ENCODE measurements at regions not wholly inside any gene's neighbourhood (a gene's known extent, or its start where the extent isn't known, plus 50 kb on each side); places are given as distances from the start of the nearest gene placed in this dataset.

DNA sequence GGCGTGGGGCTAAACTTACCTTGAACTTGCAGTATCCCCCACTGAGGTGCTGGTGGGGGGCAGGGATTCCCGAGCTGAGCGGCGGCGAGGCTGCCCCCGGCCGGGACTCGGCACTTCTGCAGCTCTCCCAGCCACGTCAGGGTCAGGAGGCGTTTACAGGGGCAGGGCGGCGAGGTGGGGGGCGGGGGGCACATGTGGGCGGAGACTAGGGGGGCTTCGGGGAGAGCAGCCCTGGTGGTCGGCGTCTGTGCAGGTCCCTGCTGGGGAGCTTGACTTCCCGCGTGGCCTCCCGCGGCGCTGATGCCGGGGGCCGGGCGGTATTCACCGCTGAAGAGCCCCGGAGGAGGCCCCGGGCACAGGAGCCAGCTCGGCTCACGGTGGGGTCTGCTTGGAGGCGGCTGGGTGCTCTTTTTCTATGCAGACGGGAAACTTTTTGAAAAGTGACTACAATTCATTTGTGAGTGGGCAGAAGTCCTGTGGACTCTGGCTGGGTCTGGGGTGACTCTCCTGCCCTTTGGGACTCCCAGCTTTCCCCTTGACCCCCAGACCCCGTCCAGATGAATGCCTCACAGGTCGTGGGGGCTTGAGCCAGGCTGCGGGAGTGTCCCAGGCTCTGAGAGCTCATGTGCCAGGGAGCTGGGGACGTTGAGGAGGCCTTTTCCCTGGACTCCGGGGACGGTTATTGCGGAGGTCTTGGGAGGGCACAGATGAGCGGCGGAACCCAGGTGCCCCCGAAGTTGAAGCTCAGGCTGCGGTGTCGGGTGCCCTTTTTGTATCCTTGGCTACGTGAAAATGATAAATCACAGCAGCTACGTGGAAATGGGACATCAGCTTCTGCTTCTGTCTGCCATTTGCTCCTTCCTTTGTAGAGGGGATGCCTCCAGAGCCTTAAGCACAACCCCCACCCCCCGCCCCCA lies 75.9 kb upstream of the GATA5 start:
- TF ChIP-seq, protein P1, sequence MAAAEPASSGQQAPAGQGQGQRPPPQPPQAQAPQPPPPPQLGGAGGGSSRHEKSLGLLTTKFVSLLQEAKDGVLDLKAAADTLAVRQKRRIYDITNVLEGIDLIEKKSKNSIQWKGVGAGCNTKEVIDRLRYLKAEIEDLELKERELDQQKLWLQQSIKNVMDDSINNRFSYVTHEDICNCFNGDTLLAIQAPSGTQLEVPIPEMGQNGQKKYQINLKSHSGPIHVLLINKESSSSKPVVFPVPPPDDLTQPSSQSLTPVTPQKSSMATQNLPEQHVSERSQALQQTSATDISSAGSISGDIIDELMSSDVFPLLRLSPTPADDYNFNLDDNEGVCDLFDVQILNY (CRISPR knock-in tag; IDR thresholded peaks at IDR 0.05): no peak
- TF ChIP-seq ELF4 (CRISPR knock-in tag; IDR thresholded peaks at IDR 0.05; ENCODE audit: low read depth) (no peak), JUN (CRISPR knock-in tag; IDR thresholded peaks at IDR 0.05) (no peak), ZNF263 (CRISPR knock-in tag; IDR thresholded peaks at IDR 0.05; ENCODE audit: low read depth) (no peak), CREB1 (CRISPR knock-in tag; IDR thresholded peaks at IDR 0.05) (no peak), NR2C2 (CRISPR knock-in tag; IDR thresholded peaks at IDR 0.05) (no peak)
- TF ChIP-seq, protein P2, sequence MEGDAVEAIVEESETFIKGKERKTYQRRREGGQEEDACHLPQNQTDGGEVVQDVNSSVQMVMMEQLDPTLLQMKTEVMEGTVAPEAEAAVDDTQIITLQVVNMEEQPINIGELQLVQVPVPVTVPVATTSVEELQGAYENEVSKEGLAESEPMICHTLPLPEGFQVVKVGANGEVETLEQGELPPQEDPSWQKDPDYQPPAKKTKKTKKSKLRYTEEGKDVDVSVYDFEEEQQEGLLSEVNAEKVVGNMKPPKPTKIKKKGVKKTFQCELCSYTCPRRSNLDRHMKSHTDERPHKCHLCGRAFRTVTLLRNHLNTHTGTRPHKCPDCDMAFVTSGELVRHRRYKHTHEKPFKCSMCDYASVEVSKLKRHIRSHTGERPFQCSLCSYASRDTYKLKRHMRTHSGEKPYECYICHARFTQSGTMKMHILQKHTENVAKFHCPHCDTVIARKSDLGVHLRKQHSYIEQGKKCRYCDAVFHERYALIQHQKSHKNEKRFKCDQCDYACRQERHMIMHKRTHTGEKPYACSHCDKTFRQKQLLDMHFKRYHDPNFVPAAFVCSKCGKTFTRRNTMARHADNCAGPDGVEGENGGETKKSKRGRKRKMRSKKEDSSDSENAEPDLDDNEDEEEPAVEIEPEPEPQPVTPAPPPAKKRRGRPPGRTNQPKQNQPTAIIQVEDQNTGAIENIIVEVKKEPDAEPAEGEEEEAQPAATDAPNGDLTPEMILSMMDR (IDR thresholded peaks at IDR 0.05): no peak
